Astrocyte (in vitro differentiated cells and primary cell): ENCODE measurements at regions not wholly inside any gene's neighbourhood (a gene's known extent, or its start where the extent isn't known, plus 50 kb on each side); places are given as distances from the start of the nearest gene placed in this dataset.

Experiments
- EZH2 ChIP-seq: IDR thresholded peaks from 2 replicates; pipeline ENCODE4 v1.6.1; 2012; ENCODE audit warnings: mild to moderate bottlenecking, low read length, inconsistent platforms; ENCODE audit not compliant: insufficient read depth
- TF ChIP-seq, protein P1 (sequence below): IDR thresholded peaks from 2 replicates; pipeline ENCODE4 v1.5.1; 2011; ENCODE audit warnings: low read depth, mild to moderate bottlenecking, inconsistent platforms, low read length, moderate library complexity; ENCODE audit not compliant: insufficient read depth

- TF ChIP-seq, protein P1, sequence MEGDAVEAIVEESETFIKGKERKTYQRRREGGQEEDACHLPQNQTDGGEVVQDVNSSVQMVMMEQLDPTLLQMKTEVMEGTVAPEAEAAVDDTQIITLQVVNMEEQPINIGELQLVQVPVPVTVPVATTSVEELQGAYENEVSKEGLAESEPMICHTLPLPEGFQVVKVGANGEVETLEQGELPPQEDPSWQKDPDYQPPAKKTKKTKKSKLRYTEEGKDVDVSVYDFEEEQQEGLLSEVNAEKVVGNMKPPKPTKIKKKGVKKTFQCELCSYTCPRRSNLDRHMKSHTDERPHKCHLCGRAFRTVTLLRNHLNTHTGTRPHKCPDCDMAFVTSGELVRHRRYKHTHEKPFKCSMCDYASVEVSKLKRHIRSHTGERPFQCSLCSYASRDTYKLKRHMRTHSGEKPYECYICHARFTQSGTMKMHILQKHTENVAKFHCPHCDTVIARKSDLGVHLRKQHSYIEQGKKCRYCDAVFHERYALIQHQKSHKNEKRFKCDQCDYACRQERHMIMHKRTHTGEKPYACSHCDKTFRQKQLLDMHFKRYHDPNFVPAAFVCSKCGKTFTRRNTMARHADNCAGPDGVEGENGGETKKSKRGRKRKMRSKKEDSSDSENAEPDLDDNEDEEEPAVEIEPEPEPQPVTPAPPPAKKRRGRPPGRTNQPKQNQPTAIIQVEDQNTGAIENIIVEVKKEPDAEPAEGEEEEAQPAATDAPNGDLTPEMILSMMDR: no peak
- TF ChIP-seq EZH2: no peak
Observed at GRCh38 chr1:182122256-182122912, 60.9 kb upstream of the ZNF648 start.
